B cell (primary cell): ENCODE measurements at regions not wholly inside any gene's neighbourhood (a gene's known extent, or its start where the extent isn't known, plus 50 kb on each side); places are given as distances from the start of the nearest gene placed in this dataset.

Experiments used
- ATAC-seq: fragments of 200-7000 bp; cut with Tn5 transposase; one replicate; pipeline ENCODE4 v1.10.0; 2021; ENCODE audit warnings: low read depth, mild to moderate bottlenecking, moderate number of reproducible peaks, moderate library complexity
- CTCF ChIA-PET: fragments of 350-600 bp; sonication (Branson Sonifier 250); formaldehyde crosslinking; loops from one replicate; lab custom pipeline; 2021; ENCODE audit warnings: antibody characterized with exemption, inconsistent platforms; lab: Charles Lee
- POLR2A ChIA-PET: fragments of 350-600 bp; sonication (Branson Sonifier 250); formaldehyde crosslinking; loops from one replicate; lab custom pipeline; 2021; ENCODE audit warnings: antibody characterized with exemption; lab: Charles Lee
- DNase-seq: peaks from one replicate; pipeline ENCODE4 v3.0.0; 2013
- H2AFZ ChIP-seq: 2 replicates; pipeline ENCODE4 v1.6.1; 2012; ENCODE audit warnings: mild to moderate bottlenecking, low read depth, low read length; ENCODE audit not compliant: insufficient read depth, poor library complexity, severe bottlenecking
- H3K27ac ChIP-seq, 2 donors: 1 replicate in 1 of 2; 2 replicates in 1 of 2; pipeline ENCODE4 v1.5.1; 2012 to 2013; ENCODE audit warnings: low read length in 2 of 2, mild to moderate bottlenecking in 2 of 2, moderate library complexity in 1 of 2
- H3K27me3 ChIP-seq, 4 experiments: fragments of 200-600 bp in 1 of 4; sonication (generic) in 1 of 4; replicated peaks in 1 of 4; 1 replicate in 2 of 4; 2 replicates in 2 of 4; pipeline versions ENCODE4 v1.6.1 to v1.7.0; 2013 to 2016; ENCODE audit warnings: low read length in 3 of 4, mild to moderate bottlenecking in 2 of 4, mixed read lengths in 1 of 4, moderate library complexity in 1 of 4; ENCODE audit not compliant: insufficient read depth in 4 of 4, control insufficient read depth in 3 of 4; ENCODE audit errors: control extremely low read depth in 1 of 4
- H3K36me3 ChIP-seq, 2 experiments: replicated peaks in 1 of 2; 1 replicate in 1 of 2; 2 replicates in 1 of 2; pipeline versions ENCODE4 v1.6.1 to v1.7.1; 2013; ENCODE audit warnings: low read length in 1 of 2; ENCODE audit not compliant: insufficient read depth in 2 of 2, control insufficient read depth in 1 of 2; ENCODE audit errors: control extremely low read depth in 1 of 2, extremely low read depth in 1 of 2
- H3K4me1 ChIP-seq, 2 donors: fragments of 200-600 bp in 1 of 2; sonication (generic) in 1 of 2; 1 replicate in 1 of 2; 2 replicates in 1 of 2; pipeline versions ENCODE4 v1.5.1 to v1.6.1; 2013 to 2017; ENCODE audit warnings: low read length in 2 of 2; ENCODE audit not compliant: control insufficient read depth in 2 of 2, insufficient read depth in 2 of 2
- H3K4me2 ChIP-seq: replicated peaks from 2 replicates; pipeline ENCODE3; 2012; ENCODE audit warnings: mild to moderate bottlenecking, low read depth, low read length; ENCODE audit not compliant: poor library complexity, severe bottlenecking
- H3K4me3 ChIP-seq, 5 experiments: fragments of 200-600 bp in 1 of 5; sonication (generic) in 1 of 5; 1 replicate in 3 of 5; 2 replicates in 2 of 5; pipeline versions ENCODE4 v1.5.1 to v1.7.0; 2011 to 2016; ENCODE audit warnings: low read length in 4 of 5, mild to moderate bottlenecking in 4 of 5, low read depth in 2 of 5, control low read depth in 1 of 5, moderate library complexity in 1 of 5; ENCODE audit not compliant: insufficient read depth in 1 of 5; ENCODE audit errors: control extremely low read depth in 1 of 5, extremely low read depth in 1 of 5
- H3K79me2 ChIP-seq: fragments of 200-600 bp; sonication (generic); one replicate; pipeline ENCODE4 v1.6.0; 2016; ENCODE audit warnings: low read length; ENCODE audit not compliant: control insufficient read depth, insufficient read depth
- H3K9ac ChIP-seq: fragments of 200-600 bp; sonication (generic); 2 replicates; pipeline ENCODE4 v1.6.1; 2017; ENCODE audit warnings: mild to moderate bottlenecking, low read length, moderate library complexity
- H3K9me3 ChIP-seq, 3 donors: one replicate each; pipeline versions ENCODE4 v1.6.1 to v1.7.1; 2013; ENCODE audit warnings: low read length in 2 of 3; ENCODE audit not compliant: control insufficient read depth in 2 of 3, insufficient read depth in 1 of 3; ENCODE audit errors: control extremely low read depth in 1 of 3
- H4K20me1 ChIP-seq: 2 replicates; pipeline ENCODE4 v1.6.0; 2012; ENCODE audit warnings: mild to moderate bottlenecking, low read length; ENCODE audit not compliant: insufficient read depth, control insufficient read depth, poor library complexity, severe bottlenecking
- H3K27ac Mint-ChIP-seq: one replicate; pipeline ENCODE4 v1.8.0; 2021; ENCODE audit warnings: mixed read lengths
- H3K27me3 Mint-ChIP-seq: one replicate; pipeline ENCODE4 v1.8.0; 2021; ENCODE audit warnings: mixed read lengths
- H3K4me1 Mint-ChIP-seq: one replicate; pipeline ENCODE4 v1.8.0; 2021; ENCODE audit warnings: mixed read lengths
- H3K4me3 Mint-ChIP-seq: one replicate; pipeline ENCODE4 v1.8.0; 2021; ENCODE audit warnings: mixed read lengths
- H3K9me3 Mint-ChIP-seq: one replicate; pipeline ENCODE4 v1.8.0; 2022; ENCODE audit warnings: mixed read lengths; ENCODE audit not compliant: insufficient read depth
- EZH2 ChIP-seq: IDR thresholded peaks from 2 replicates; pipeline ENCODE4 v1.6.1; 2012; ENCODE audit warnings: borderline replicate concordance, low read depth, mild to moderate bottlenecking, moderate library complexity, low read length; ENCODE audit not compliant: insufficient read depth, poor library complexity, severe bottlenecking
- WGBS: methylation state at CpG from one replicate; pipeline ENCODE4 v1.1.5; 2013; ENCODE audit warnings: missing lambda C conversion rate; ENCODE audit not compliant: insufficient coverage; 5-methylcytosine and 5-hydroxymethylcytosine counted together
- intact Hi-C: fragments of 100-400 bp; cut with micrococcal nuclease; formaldehyde crosslinking; loops from one replicate; pipeline ENCODE4 v1.10.0; 2022
- TF ChIP-seq, protein P1 (sequence below): fragments of 200-600 bp; IDR thresholded peaks from one replicate; pipeline ENCODE4 v1.8.0; 2022; ENCODE audit warnings: antibody characterized with exemption, mild to moderate bottlenecking

DNA sequence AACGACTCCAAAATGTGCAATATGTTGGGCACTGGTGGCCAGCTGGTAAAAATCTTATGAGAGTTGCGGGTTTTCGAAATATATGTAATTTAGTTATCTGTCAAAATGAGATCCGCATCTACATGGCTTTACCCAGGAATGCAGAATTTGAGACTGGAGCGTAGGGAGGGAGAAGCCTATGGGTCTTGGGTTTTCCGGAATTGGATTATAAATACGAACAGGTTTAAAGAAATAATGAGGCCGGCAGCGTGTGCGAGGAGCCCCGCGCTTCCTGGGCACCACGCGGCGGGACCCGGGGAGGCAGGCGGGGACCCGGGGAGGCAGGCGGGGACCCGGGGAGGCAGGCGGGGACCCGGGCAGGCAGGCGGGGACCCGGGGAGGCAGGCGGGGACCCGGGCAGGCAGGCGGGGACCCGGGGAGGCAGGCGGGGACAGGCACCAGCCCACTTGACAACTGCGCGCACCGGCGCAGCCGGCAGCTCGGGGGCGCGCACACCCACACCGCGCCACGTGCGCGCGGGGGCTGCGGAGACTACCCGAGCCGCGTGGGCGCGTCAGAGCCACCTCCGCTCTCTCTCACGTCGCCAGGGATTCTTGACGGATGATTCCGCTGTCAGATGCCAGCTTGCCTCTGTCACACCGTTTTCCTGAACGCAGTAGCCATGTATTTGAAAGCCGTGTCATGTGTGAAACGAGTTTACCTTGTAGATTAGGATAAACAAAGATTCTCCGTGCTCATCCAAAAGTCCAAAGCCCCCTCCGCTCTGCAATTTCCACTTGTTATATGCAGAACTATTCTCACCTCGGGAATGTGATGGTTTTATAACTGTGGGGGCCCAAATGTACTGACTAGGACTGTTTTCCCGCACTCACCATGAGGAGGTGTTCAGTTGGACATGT lies 54.3 kb upstream of the HNRNPU start:
- Histone ChIP-seq H3K4me3 (peak overlapping the region; percentile 51 to 66 (median 61)), H3K9ac (peak overlapping the region; percentile 54), H3K4me2 (peak overlapping the region; percentile 75), H4K20me1 (no peaks in the 10 kb centered on the region), H2AFZ (peak overlapping the region; percentile 75), H3K4me1 (peaks cover 27 to 30% of the 10 kb centered on the region in 2 donors), H3K79me2 (peaks cover 3% of the 10 kb centered on the region), H3K27me3 (no peaks in the 10 kb centered on the region), H3K27ac (peak overlapping the region; percentile 15 to 38), H3K9me3 (no peaks in the 10 kb centered on the region), H3K36me3 (no peaks in the 10 kb centered on the region)
- POLR2A ChIA-PET = interaction anchor here (0.9 to 1.0 kb wide), 2 partner anchors 51 to 55 kb away, joined by 5 read pairs; partner anchors contain the start of gene HNRNPU
- Mint-ChIP-seq H3K4me3 (peak overlapping the region; percentile 95), H3K9me3 (no peaks in the 10 kb centered on the region), H3K27ac (no peak overlapping the region), H3K27me3 (peaks cover 6% of the 10 kb centered on the region), H3K4me1 (peaks cover 23% of the 10 kb centered on the region)
- ATAC-seq (peak; percentile 86), DNase-seq (peak; percentile 84)
- intact Hi-C loops = loop anchor here (1.0 kb wide), 2 partner anchors 52 to 54 kb away; partner anchors contain the start of gene HNRNPU
- TF ChIP-seq EZH2 = no peak
- TF ChIP-seq, protein P1, sequence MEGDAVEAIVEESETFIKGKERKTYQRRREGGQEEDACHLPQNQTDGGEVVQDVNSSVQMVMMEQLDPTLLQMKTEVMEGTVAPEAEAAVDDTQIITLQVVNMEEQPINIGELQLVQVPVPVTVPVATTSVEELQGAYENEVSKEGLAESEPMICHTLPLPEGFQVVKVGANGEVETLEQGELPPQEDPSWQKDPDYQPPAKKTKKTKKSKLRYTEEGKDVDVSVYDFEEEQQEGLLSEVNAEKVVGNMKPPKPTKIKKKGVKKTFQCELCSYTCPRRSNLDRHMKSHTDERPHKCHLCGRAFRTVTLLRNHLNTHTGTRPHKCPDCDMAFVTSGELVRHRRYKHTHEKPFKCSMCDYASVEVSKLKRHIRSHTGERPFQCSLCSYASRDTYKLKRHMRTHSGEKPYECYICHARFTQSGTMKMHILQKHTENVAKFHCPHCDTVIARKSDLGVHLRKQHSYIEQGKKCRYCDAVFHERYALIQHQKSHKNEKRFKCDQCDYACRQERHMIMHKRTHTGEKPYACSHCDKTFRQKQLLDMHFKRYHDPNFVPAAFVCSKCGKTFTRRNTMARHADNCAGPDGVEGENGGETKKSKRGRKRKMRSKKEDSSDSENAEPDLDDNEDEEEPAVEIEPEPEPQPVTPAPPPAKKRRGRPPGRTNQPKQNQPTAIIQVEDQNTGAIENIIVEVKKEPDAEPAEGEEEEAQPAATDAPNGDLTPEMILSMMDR = no peak
- CTCF ChIA-PET = interaction anchor here (0.6 to 1.6 kb wide), 4 partner anchors 31 to 56 kb away, joined by 3 to 5 read pairs (median 4); a partner anchor contains a TSS
- 3% methylated on average over 54 of the region's 62 CpGs for WGBS
